H9 (cell line): ENCODE measurements at regions not wholly inside any gene's neighbourhood (a gene's known extent, or its start where the extent isn't known, plus 50 kb on each side); places are given as distances from the start of the nearest gene placed in this dataset.

Experiments used
- DNase-seq: peaks from one replicate; pipeline ENCODE4 v3.0.0-alpha.2; 2017
- H2AFZ ChIP-seq: one replicate; pipeline ENCODE4 v1.6.1; 2013; ENCODE audit warnings: mild to moderate bottlenecking, low read length, control low read depth, moderate library complexity
- H2AK5ac ChIP-seq: 2 replicates; pipeline ENCODE4 v1.6.1; 2013; ENCODE audit warnings: low read length, control low read depth, mixed read lengths; ENCODE audit not compliant: insufficient read length
- H2BK120ac ChIP-seq: one replicate; pipeline ENCODE4 v1.6.1; 2013; ENCODE audit warnings: low read depth, mild to moderate bottlenecking, low read length, control low read depth, inconsistent platforms; ENCODE audit not compliant: poor library complexity, severe bottlenecking
- H2BK12ac ChIP-seq: 2 replicates; pipeline ENCODE4 v1.6.1; 2013; ENCODE audit warnings: low read length, control low read depth, mixed read lengths, low read depth; ENCODE audit not compliant: insufficient read length
- H2BK15ac ChIP-seq: 2 replicates; pipeline ENCODE4 v1.6.1; 2013; ENCODE audit warnings: low read depth, low read length, control low read depth
- H2BK20ac ChIP-seq: one replicate; pipeline ENCODE4 v1.6.1; 2013; ENCODE audit warnings: low read depth, mild to moderate bottlenecking, low read length, control low read depth, inconsistent platforms; ENCODE audit not compliant: poor library complexity, severe bottlenecking
- H2BK5ac ChIP-seq: 2 replicates; pipeline ENCODE4 v1.6.1; 2013; ENCODE audit warnings: low read length, control low read depth, mixed read lengths; ENCODE audit not compliant: insufficient read length
- H3K14ac ChIP-seq: 2 replicates; pipeline ENCODE4 v1.6.1; 2013; ENCODE audit warnings: low read length, control low read depth; ENCODE audit not compliant: insufficient read depth
- H3K18ac ChIP-seq: 2 replicates; pipeline ENCODE4 v1.6.1; 2013; ENCODE audit warnings: low read depth, mild to moderate bottlenecking, mixed read lengths, low read length, control low read depth; ENCODE audit not compliant: insufficient read length
- H3K23ac ChIP-seq: 2 replicates; pipeline ENCODE4 v1.6.1; 2013; ENCODE audit warnings: low read length, control low read depth, mixed read lengths, low read depth; ENCODE audit not compliant: insufficient read length
- H3K23me2 ChIP-seq: 2 replicates; pipeline ENCODE4 v1.6.1; 2013; ENCODE audit warnings: low read depth, mild to moderate bottlenecking, mixed read lengths, low read length, control low read depth; ENCODE audit not compliant: insufficient read length, poor library complexity, severe bottlenecking
- H3K27ac ChIP-seq: 2 replicates; pipeline ENCODE4 v1.5.1; 2013; ENCODE audit warnings: low read length, control low read depth, mixed read lengths, low read depth; ENCODE audit not compliant: insufficient read length
- H3K27me3 ChIP-seq: 2 replicates; pipeline ENCODE4 v1.6.1; 2013; ENCODE audit warnings: low read length, control low read depth, inconsistent platforms; ENCODE audit not compliant: insufficient read depth
- H3K4ac ChIP-seq: 2 replicates; pipeline ENCODE4 v1.6.1; 2013; ENCODE audit warnings: low read depth, mild to moderate bottlenecking, control low read depth, inconsistent platforms, low read length, moderate library complexity
- H3K4me1 ChIP-seq: 2 replicates; pipeline ENCODE4 v1.6.1; 2013; ENCODE audit warnings: low read length, control low read depth, inconsistent platforms; ENCODE audit not compliant: insufficient read depth
- H3K4me2 ChIP-seq: 2 replicates; pipeline ENCODE4 v1.6.1; 2013; ENCODE audit warnings: low read length, control low read depth, mixed read lengths; ENCODE audit not compliant: insufficient read length, insufficient read depth
- H3K56ac ChIP-seq: 2 replicates; pipeline ENCODE4 v1.6.1; 2013; ENCODE audit warnings: low read depth, mild to moderate bottlenecking, mixed read lengths, low read length, control low read depth; ENCODE audit not compliant: insufficient read length
- H3K79me1 ChIP-seq: 2 replicates; pipeline ENCODE4 v1.6.1; 2013; ENCODE audit warnings: low read depth, mild to moderate bottlenecking, moderate library complexity, low read length, control low read depth, inconsistent platforms; ENCODE audit not compliant: insufficient read depth, poor library complexity, severe bottlenecking
- H3K79me2 ChIP-seq: 2 replicates; pipeline ENCODE4 v1.6.1; 2013; ENCODE audit warnings: low read length, control low read depth, inconsistent platforms; ENCODE audit not compliant: insufficient read depth
- H3K9ac ChIP-seq: 2 replicates; pipeline ENCODE4 v1.6.1; 2013; ENCODE audit warnings: low read length, control low read depth, mixed read lengths; ENCODE audit not compliant: insufficient read length; ENCODE audit errors: extremely low read depth
- H3K9me3 ChIP-seq: one replicate; pipeline ENCODE4 v1.6.1; 2013; ENCODE audit warnings: low read depth, low read length, inconsistent platforms; ENCODE audit not compliant: control insufficient read depth
- H3T11ph ChIP-seq: one replicate; pipeline ENCODE4 v1.6.1; 2013; ENCODE audit warnings: mild to moderate bottlenecking, low read length, control low read depth, inconsistent platforms
- H4K20me1 ChIP-seq: one replicate; pipeline ENCODE4 v1.6.1; 2013; ENCODE audit not compliant: control insufficient read depth, insufficient read length, insufficient read depth
- H4K5ac ChIP-seq: 2 replicates; pipeline ENCODE4 v1.6.1; 2013; ENCODE audit warnings: low read depth, mild to moderate bottlenecking, mixed read lengths, low read length, control low read depth; ENCODE audit not compliant: insufficient read length
- H4K8ac ChIP-seq: replicated peaks from 2 replicates; pipeline ENCODE4 v1.6.1; 2013; ENCODE audit warnings: low read length, control low read depth, mixed read lengths, low read depth; ENCODE audit not compliant: insufficient read length
- H4K91ac ChIP-seq: 2 replicates; pipeline ENCODE4 v1.6.1; 2013; ENCODE audit warnings: low read depth, mild to moderate bottlenecking, moderate library complexity, mixed read lengths, low read length, control low read depth; ENCODE audit not compliant: insufficient read length
- H3K27ac Mint-ChIP-seq, 3 experiments: 2 replicates in 2 of 3; 3 replicates in 1 of 3; pipeline ENCODE4 v1.8.0; 2020 to 2021; ENCODE audit warnings: mixed read lengths in 3 of 3, mild to moderate bottlenecking in 1 of 3, moderate library complexity in 1 of 3
- H3K27me3 Mint-ChIP-seq: 2 replicates; pipeline ENCODE4 v1.8.0; 2021; ENCODE audit warnings: low read depth, mild to moderate bottlenecking, moderate library complexity, mixed read lengths
- H3K36me3 Mint-ChIP-seq, 3 experiments: 2 replicates in 2 of 3; 3 replicates in 1 of 3; pipeline ENCODE4 v1.8.0; 2020 to 2021; ENCODE audit warnings: low read depth in 3 of 3, mixed read lengths in 3 of 3; ENCODE audit not compliant: insufficient read depth in 1 of 3
- H3K4me1 Mint-ChIP-seq, 2 experiments: 2 replicates each; pipeline ENCODE4 v1.8.0; 2020; ENCODE audit warnings: mixed read lengths in 2 of 2
- H3K4me3 Mint-ChIP-seq, 2 experiments: 2 replicates in 1 of 2; 3 replicates in 1 of 2; pipeline ENCODE4 v1.8.0; 2020 to 2021; ENCODE audit warnings: mild to moderate bottlenecking in 2 of 2, mixed read lengths in 2 of 2, moderate library complexity in 1 of 2
- H3K9me3 Mint-ChIP-seq, 2 experiments: 2 replicates in 1 of 2; 3 replicates in 1 of 2; pipeline ENCODE4 v1.8.0; 2020; ENCODE audit warnings: mild to moderate bottlenecking in 2 of 2, mixed read lengths in 2 of 2, moderate library complexity in 1 of 2
- CTCF ChIP-seq: fragments of 200-600 bp; sonication (generic); conservative IDR thresholded peaks from 3 replicates; pipeline ENCODE4 v1.8.0; 2021; ENCODE audit warnings: antibody characterized with exemption, mild to moderate bottlenecking
- WGBS: extraction: QIAGEN DNeasy Blood & Tissue Kit; methylation state at CpG from one replicate; pipeline ENCODE4 v1.1.7; 2013; ENCODE audit warnings: missing lambda C conversion rate, low lambda C conversion rate, mixed read lengths; ENCODE audit not compliant: insufficient read length; ENCODE audit errors: extremely low coverage; 5-methylcytosine and 5-hydroxymethylcytosine counted together

- no peak for TF ChIP-seq CTCF
- no peak overlapping the region for H3K23ac ChIP-seq
- H4K91ac ChIP-seq, result no peak overlapping the region
- no peak overlapping the region for H2BK15ac ChIP-seq
- no peak overlapping the region for H3K4ac ChIP-seq
- no peak overlapping the region for H3K4me3 Mint-ChIP-seq
- DNase-seq, result no peak
- no peak overlapping the region for H2AFZ ChIP-seq
- H4K20me1 ChIP-seq, result no peaks in the 10 kb centered on the region
- no peak overlapping the region for H3K27ac Mint-ChIP-seq
- peaks cover 5 to 15% of the 10 kb centered on the region in 2 experiments for H3K4me1 Mint-ChIP-seq
- WGBS, result no CpG with 5 or more reads among the region's 1 CpG
- H2BK120ac ChIP-seq, result no peak overlapping the region
- no peaks in the 10 kb centered on the region for H3K79me2 ChIP-seq
- H3K27me3 ChIP-seq, result no peaks in the 10 kb centered on the region
- no peaks in the 10 kb centered on the region for H3K79me1 ChIP-seq
- H3K36me3 Mint-ChIP-seq, result no peaks in the 10 kb centered on the region
- H3K9me3 Mint-ChIP-seq, result peaks cover 0 to 2% of the 10 kb centered on the region in 2 experiments; a peak in 1 of 5 replicates
- H3K4me2 ChIP-seq, result no peak overlapping the region
- no peak overlapping the region for H2BK12ac ChIP-seq
- H3K27ac ChIP-seq, result no peak overlapping the region
- H2BK20ac ChIP-seq, result no peak overlapping the region
- H3K27me3 Mint-ChIP-seq, result peaks cover 1% of the 10 kb centered on the region; the same call in 1 of the 2 replicates
- H4K5ac ChIP-seq, result no peak overlapping the region
- H2BK5ac ChIP-seq, result no peak overlapping the region
- H3K4me1 ChIP-seq, result no peaks in the 10 kb centered on the region
- H3K9ac ChIP-seq, result no peak overlapping the region
- H3K23me2 ChIP-seq, result no peaks in the 10 kb centered on the region
- no peaks in the 10 kb centered on the region for H3K9me3 ChIP-seq
- H3K14ac ChIP-seq, result no peak overlapping the region
- no peak overlapping the region for H4K8ac ChIP-seq
- no peak overlapping the region for H3T11ph ChIP-seq
- H3K56ac ChIP-seq, result no peak overlapping the region
- H3K18ac ChIP-seq, result no peak overlapping the region
- no peak overlapping the region for H2AK5ac ChIP-seq
Observed at GRCh38 chr18:76216096-76216495, 278.9 kb downstream of the ZNF516 start.
